Hematopoietic multipotent progenitor cell (in vitro differentiated cells): ENCODE measurements at regions not wholly inside any gene's neighbourhood (a gene's known extent, or its start where the extent isn't known, plus 50 kb on each side); places are given as distances from the start of the nearest gene placed in this dataset.

Source experiments
- DNase-seq, 3 donors: peaks; one replicate each; pipeline ENCODE4 v3.0.0-alpha.2; 2011 to 2015; ENCODE audit warnings: low read depth in 2 of 3, low spot score in 2 of 3

GRCh38 chr4:164440199-164440598 is 313.7 kb upstream of the SMIM31 start:
- DNase-seq: no peak

- no peak for DNase-seq
These were observed 312.8 kb upstream of the SMIM31 start for GRCh38 chr4:164441109-164441508.

DNA sequence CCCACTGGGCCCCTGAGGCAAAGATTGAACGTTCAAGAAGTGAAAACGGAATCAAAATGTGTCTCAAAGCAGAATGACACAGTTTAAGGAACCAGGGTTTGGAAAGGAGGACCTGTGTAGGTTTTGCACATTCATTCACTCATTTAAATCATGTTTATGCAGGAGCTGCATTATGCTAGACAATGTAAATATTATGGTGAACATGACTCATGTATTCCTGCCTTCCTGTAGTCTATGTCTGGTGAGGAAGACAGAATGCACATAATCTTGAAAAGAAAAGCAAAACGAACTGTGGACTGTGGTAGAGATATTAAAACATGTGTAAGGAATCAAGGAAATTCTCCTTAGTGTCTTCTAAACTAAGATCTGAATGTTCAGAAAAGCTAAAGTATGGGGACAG is 311.8 kb upstream of the SMIM31 start:
- DNase-seq: no peak

GRCh38 chr4:164446516-164446915 is 307.4 kb upstream of the SMIM31 start:
- no peak for DNase-seq

DNA sequence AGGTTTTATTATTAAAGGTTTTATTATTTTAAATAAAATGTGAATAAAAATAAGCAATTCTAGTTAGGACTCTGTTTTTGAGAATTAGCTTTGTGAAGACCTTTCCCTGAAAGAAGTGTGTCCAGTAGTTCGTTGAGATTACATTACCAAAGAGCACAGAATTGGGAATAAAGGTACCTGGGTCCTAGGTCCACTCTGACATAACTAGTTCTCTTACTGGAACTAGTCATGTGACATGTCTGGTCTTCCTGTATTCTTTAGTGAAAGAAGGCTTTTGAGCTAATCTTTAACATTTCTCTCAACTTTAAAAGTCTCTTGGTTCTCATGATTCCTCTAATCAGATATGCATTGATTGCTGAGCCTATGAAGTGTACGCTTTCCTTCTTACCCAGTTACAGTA is 292.0 kb upstream of the SMIM31 start:
- DNase-seq: no peak

GRCh38 chr4:164462471-164462870 is 291.5 kb upstream of the SMIM31 start:
- DNase-seq: no peak

DNA sequence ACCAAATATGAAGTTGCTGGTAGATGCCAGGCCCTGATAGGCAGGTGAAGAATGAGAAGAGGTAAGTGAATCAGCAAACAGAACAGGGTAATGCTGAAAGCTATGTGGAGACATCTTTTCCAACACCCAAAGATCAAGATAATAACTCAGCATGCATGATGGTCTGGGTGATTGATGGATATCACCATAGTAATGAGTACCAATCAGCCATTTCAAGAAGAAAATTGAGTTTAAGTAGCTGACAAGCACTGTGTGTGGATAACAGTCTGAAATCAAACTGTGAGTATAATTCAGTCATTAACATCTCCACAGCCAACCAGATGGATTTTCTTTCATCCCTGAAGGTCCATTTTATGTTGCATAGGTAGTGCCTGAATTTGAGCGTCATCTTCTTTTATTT is 289.6 kb upstream of the SMIM31 start:
- DNase-seq: no peak

DNA sequence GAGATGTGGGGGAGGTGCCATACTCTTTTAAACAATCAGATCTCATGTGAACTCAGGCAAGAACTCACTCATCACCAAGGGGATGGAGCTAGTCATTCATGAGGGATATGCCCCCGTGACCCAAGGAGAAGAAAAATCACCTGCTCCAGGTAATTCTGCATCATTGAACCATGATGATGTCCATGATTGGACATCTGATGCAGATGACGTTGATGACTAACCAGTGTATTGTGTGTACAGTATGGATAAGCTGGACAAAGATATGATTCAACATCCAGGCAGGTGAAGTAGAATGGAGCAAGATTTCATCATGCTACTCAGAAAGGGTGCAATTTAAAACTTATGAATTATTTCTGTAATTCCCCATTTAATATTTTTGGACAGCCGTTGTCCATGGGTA is 286.4 kb upstream of the SMIM31 start:
- DNase-seq: no peak

- no peak for DNase-seq
These were observed 272.4 kb upstream of the SMIM31 start for GRCh38 chr4:164481306-164482091.

GRCh38 chr4:164482092-164482404 is 271.9 kb upstream of the SMIM31 start:
- no peak for DNase-seq

- no peak for DNase-seq
These were observed 271.2 kb upstream of the SMIM31 start for GRCh38 chr4:164482758-164483157.

DNA sequence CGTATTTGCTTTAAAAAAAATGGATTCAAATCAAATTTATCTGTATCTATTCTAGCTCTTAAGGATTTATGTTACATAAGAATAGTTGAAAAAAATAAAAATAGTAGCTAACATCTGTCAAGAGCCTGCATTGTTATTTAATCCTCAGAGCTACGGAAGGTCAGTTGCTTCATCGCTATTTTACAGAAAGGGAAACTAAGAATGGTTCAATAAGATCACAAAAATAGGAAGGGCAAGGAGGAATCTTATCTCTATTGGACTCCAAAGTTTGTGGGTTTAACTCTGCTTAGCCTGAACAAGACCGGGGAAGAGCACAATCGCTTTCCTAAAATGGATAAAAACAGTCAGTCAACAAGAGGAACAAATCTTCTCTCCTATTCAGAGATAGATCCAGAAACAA is 270.2 kb upstream of the SMIM31 start:
- DNase-seq: no peak

DNA sequence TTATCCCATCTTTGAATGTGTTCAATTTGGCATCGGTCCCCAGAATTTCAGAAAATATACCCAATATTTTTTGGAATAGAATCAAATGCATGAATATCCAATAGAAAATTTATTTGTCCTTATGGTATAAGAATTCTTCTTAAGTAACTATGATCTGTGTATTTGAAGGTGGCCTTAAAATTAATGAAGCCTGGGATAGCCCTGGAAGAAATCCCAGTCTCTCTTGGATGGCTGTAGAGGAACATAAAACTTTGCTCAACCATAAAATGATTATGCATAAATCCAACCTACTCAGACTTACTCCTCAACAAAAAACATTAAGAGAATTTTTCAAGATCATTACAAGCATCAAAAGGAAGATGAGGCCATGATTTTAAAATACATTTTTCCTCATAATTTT is 269.4 kb upstream of the SMIM31 start:
- no peak for DNase-seq

DNA sequence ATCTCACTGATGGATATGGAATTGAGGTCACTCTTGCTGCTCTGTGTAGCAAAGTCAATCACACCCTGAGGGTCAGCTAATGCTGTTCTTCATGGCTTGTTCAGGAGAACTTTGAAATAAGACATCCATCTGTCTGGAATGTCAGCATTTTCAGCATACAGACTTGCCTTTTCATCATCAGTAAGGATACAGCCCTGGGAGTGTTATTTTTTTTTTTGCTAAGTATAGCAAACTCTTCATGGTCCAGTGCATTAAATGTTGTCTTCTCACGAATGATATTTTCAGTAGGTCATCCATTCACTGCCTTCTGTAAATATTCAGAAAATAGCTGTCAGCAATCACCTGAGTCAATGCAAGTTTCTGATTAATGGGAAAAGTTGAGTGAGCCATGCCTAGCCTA is 268.8 kb upstream of the SMIM31 start:
- no peak for DNase-seq

DNA sequence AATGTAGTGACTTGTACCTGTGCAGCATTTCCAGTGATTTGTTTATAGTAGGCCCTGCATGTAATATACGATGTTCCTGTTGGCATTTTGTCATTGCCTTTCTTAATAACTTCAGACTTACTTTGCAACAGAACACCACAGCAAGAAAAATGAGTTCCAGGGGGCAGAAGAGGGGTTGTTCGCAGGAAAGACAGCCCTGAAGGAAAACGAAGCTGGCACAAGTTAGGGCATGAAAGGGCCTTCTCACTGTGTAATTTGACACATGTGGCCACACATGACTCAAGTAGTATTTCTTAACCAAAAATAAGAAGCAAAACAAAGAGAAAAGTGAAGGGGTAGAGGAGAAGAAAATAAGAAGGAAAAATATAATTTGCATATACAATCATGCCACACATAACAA is 265.8 kb upstream of the SMIM31 start:
- DNase-seq: no peak

DNA sequence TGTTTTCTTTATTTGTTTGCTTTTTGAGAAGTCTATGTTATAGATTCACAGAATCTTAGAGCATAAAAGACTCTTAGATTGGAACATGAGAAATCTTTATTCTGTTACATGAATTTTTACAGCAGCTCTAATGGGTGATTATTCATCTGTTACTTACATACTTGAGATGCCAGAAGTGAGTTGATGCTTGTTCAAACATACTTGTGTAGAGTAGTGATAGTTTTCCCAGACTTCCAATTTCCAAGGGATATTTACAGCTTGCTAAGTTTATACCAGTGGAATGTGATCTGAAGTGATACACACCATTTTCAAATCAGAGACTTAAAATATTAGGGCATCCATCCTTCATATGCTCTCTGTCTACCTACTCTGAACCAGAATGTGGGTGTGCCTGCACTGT is 252.9 kb upstream of the SMIM31 start:
- DNase-seq: no peak

GRCh38 chr4:164503874-164504273 is 250.1 kb upstream of the SMIM31 start:
- DNase-seq: no peak

- DNase-seq: no peak
These were observed 245.8 kb upstream of the SMIM31 start for GRCh38 chr4:164508097-164508496.

- no peak for DNase-seq
These were observed 245.2 kb upstream of the SMIM31 start for GRCh38 chr4:164508771-164509170.

DNA sequence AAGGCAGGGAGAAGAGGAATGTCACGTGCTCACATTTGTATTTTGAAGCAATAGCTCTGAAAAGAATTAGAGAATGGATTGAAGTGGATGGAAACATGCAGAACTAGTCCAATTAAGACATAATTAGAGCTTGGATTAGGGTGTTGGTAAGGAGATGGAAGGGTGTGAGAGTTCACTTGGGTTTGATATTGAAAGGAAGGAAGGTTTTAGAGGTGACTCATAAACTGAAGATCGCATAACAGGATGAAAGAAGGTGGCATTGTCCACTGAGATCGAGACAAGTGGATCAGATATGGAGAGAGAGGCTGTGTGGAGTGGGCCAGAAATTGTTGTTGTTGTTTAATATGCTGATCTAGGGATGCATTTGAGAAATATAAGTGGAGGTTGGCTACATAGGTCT is 244.0 kb upstream of the SMIM31 start:
- no peak for DNase-seq

DNA sequence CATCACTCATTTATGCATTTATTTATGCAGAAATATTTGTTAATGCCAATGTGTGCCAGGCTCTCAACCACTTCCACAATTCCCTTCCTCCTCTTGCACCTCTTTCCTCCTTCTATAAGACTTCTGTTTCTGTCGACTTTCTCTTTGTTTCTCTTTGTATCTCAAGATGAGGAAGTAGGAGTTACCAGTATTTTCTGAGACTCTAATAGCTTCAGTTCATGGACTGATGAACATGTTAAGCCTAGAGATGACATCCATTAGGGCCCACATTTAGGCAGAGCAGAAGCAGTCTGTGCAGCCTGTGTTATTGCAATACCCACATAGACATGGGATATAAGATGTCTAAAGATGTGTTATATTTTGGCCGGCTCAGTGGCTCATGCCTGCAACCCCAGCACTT is 241.8 kb upstream of the SMIM31 start:
- DNase-seq: no peak

DNA sequence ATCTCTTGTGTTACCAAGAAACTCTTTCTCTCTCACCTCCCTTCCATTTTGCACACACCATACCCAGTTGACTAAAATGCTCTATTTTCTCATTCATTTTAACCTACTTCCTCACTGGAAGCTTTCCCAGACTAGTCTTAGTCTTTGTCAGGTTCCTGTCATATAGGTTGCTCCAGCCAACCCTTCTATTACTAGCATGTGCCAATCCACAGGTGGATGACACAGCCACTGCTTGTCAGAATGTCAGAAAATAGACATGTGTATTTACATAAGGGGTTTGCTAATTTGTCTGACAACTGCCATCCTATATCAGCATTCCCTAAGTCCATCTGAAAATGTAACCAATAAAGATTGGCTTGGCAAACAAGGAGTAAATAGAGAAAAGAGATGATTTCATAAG is 239.2 kb upstream of the SMIM31 start:
- DNase-seq: no peak

GRCh38 chr4:164524789-164525188 is 229.1 kb upstream of the SMIM31 start:
- no peak for DNase-seq
